ENCODE measurements at regions not wholly inside any gene's neighbourhood (a gene's known extent, or its start where the extent isn't known, plus 50 kb on each side); places are given as distances from the start of the nearest gene placed in this dataset.

DNA sequence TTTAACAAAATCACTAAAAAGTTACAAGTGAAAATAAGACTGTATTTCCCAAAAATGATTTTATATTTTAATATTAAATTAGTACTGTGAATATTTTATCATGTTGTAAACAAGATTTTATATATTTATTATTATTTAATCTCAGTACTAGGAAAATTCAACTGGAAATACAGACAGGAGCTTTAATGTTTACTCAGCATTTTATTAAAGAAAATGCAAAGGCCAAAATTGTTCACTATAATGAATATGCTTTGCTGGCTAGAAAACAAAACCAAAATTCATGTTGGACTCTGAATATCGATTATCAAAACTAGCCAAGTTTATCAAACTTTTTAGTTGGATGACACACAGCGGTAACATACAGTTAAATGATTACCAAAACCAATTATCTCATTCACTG is 782.3 kb downstream of the AMY1C start:
- Histone ChIP-seq H3K4me3 (ENCODE audit: low read depth, low read length, poor library complexity, severe bottlenecking) (no peak overlapping the region), H3K4me1 (ENCODE audit: insufficient read depth, low read length, poor library complexity, severe bottlenecking) (peaks cover 5% of the 10 kb centered on the region), H3K27ac (ENCODE audit: low read depth, low read length, poor library complexity, severe bottlenecking) (no peak overlapping the region), H3K36me3 (ENCODE audit: insufficient read depth, low read length, poor library complexity, severe bottlenecking) (no peaks in the 10 kb centered on the region), H3K9me3 (ENCODE audit: low read depth, low read length, poor library complexity, severe bottlenecking) (peaks cover 5% of the 10 kb centered on the region), H3K27me3 (replicated peaks; ENCODE audit: insufficient read depth, low read depth, low read length, poor library complexity) (no peaks in the 10 kb centered on the region)
- ChIA-PET POLR2A (ENCODE audit: low non-redundant PET) (no interaction called here), CTCF (no interaction called here)
- DNase-seq (ENCODE audit: low spot score): no peak
- TF ChIP-seq, protein P1, sequence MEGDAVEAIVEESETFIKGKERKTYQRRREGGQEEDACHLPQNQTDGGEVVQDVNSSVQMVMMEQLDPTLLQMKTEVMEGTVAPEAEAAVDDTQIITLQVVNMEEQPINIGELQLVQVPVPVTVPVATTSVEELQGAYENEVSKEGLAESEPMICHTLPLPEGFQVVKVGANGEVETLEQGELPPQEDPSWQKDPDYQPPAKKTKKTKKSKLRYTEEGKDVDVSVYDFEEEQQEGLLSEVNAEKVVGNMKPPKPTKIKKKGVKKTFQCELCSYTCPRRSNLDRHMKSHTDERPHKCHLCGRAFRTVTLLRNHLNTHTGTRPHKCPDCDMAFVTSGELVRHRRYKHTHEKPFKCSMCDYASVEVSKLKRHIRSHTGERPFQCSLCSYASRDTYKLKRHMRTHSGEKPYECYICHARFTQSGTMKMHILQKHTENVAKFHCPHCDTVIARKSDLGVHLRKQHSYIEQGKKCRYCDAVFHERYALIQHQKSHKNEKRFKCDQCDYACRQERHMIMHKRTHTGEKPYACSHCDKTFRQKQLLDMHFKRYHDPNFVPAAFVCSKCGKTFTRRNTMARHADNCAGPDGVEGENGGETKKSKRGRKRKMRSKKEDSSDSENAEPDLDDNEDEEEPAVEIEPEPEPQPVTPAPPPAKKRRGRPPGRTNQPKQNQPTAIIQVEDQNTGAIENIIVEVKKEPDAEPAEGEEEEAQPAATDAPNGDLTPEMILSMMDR (conservative IDR thresholded peaks at IDR 0.05; ENCODE audit: low read depth, low read length): no peak
- no peak for TF ChIP-seq EZH2 (IDR thresholded peaks at IDR 0.05; ENCODE audit: borderline replicate concordance, low read depth, low read length, poor library complexity, severe bottlenecking)
- BruUV-seq (replicated peaks): no TSS peak
- intact Hi-C loops (cut with micrococcal nuclease; ENCODE audit: unreplicated experiment): no loop called here

GRCh38 chr1:104574620-104575019 is 824.9 kb downstream of the AMY1C start:
- Histone ChIP-seq H3K4me3 (ENCODE audit: low read depth, low read length, poor library complexity, severe bottlenecking) (no peak overlapping the region), H3K9me3 (ENCODE audit: low read depth, low read length, poor library complexity, severe bottlenecking) (no peaks in the 10 kb centered on the region), H3K4me1 (ENCODE audit: insufficient read depth, low read length, poor library complexity, severe bottlenecking) (no peaks in the 10 kb centered on the region), H3K27ac (ENCODE audit: low read depth, low read length, poor library complexity, severe bottlenecking) (no peak overlapping the region), H3K36me3 (ENCODE audit: insufficient read depth, low read length, poor library complexity, severe bottlenecking) (no peaks in the 10 kb centered on the region), H3K27me3 (replicated peaks; ENCODE audit: insufficient read depth, low read depth, low read length, poor library complexity) (no peaks in the 10 kb centered on the region)
- DNase-seq (ENCODE audit: low spot score): no peak
- ChIA-PET CTCF (no interaction called here), POLR2A (ENCODE audit: low non-redundant PET) (no interaction called here)
- BruUV-seq (replicated peaks): no TSS peak
- intact Hi-C loops (cut with micrococcal nuclease; ENCODE audit: unreplicated experiment): no loop called here
- no peak for TF ChIP-seq EZH2 (IDR thresholded peaks at IDR 0.05; ENCODE audit: borderline replicate concordance, low read depth, low read length, poor library complexity, severe bottlenecking)
- TF ChIP-seq, protein P1 (conservative IDR thresholded peaks at IDR 0.05; ENCODE audit: low read depth, low read length): no peak

DNA sequence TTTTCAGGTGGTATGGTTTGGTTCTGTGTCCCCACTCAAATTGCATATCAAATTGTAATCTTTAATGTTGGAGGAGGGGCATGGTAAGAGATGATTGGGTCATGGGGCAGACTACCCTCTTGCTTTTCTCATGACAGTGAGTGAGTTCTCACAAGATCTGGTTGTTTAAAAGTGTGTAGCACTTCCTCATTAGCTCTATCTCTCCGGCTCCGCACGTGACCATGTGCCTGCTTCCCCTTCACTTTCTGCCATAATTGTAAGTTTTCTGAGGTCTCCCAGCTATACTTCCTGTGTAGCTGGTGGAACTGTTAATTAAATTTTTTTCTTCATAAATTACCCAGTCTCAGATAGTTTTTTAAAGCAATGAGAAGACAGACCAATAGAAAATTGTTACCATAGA is 843.2 kb downstream of the AMY1C start:
- TF ChIP-seq, protein P1 (conservative IDR thresholded peaks at IDR 0.05; ENCODE audit: low read depth, low read length): no peak
- TF ChIP-seq EZH2 (IDR thresholded peaks at IDR 0.05; ENCODE audit: borderline replicate concordance, low read depth, low read length, poor library complexity, severe bottlenecking): no peak
- no TSS peak for BruUV-seq (replicated peaks)
- POLR2A ChIA-PET (ENCODE audit: low non-redundant PET): no interaction called here
- intact Hi-C loops (cut with micrococcal nuclease; ENCODE audit: unreplicated experiment): no loop called here
- H3K27me3 ChIP-seq (replicated peaks; ENCODE audit: insufficient read depth, low read depth, low read length, poor library complexity): no peaks in the 10 kb centered on the region
- no peak overlapping the region for H3K4me3 ChIP-seq (ENCODE audit: low read depth, low read length, poor library complexity, severe bottlenecking)
- DNase-seq (ENCODE audit: low spot score): no peak
- CTCF ChIA-PET: no interaction called here
- peaks cover 7% of the 10 kb centered on the region for H3K9me3 ChIP-seq (ENCODE audit: low read depth, low read length, poor library complexity, severe bottlenecking)
- H3K4me1 ChIP-seq (ENCODE audit: insufficient read depth, low read length, poor library complexity, severe bottlenecking): no peaks in the 10 kb centered on the region
- H3K27ac ChIP-seq (ENCODE audit: low read depth, low read length, poor library complexity, severe bottlenecking): no peak overlapping the region
- no peaks in the 10 kb centered on the region for H3K36me3 ChIP-seq (ENCODE audit: insufficient read depth, low read length, poor library complexity, severe bottlenecking)

Measured in A673 (cell line).